Spleen (tissue), 7 donors: ENCODE measurements at regions not wholly inside any gene's neighbourhood (a gene's known extent, or its start where the extent isn't known, plus 50 kb on each side); places are given as distances from the start of the nearest gene placed in this dataset.

ENCODE experiments used
- CTCF ChIP-seq, 11 experiments: fragments of 200-600 bp in 7 of 11; fragments of 450-650 bp in 4 of 11; sonication (generic) in 4 of 11; IDR thresholded peaks in 8 of 11; conservative IDR thresholded peaks in 3 of 11; 1 replicate in 7 of 11; 2 replicates in 4 of 11; pipeline versions ENCODE4 v1.4.0 to v1.8.0; 2016 to 2021; ENCODE audit warnings: antibody characterized with exemption in 11 of 11, inconsistent platforms in 4 of 11, mild to moderate bottlenecking in 1 of 11
- POLR2A ChIP-seq, 3 donors: fragments of 450-650 bp; IDR thresholded peaks; one replicate each; pipeline ENCODE4 v1.5.1; 2017; ENCODE audit warnings: antibody characterized with exemption in 3 of 3, mild to moderate bottlenecking in 1 of 3
- donor health status: DM: no; HTN: no; CAD: no; lungs with moderate emphysema.
- donor health status: DM: no; HTN: no; CAD: no.
- donor health status: DM: no; HTN: no; CAD: no.

DNA sequence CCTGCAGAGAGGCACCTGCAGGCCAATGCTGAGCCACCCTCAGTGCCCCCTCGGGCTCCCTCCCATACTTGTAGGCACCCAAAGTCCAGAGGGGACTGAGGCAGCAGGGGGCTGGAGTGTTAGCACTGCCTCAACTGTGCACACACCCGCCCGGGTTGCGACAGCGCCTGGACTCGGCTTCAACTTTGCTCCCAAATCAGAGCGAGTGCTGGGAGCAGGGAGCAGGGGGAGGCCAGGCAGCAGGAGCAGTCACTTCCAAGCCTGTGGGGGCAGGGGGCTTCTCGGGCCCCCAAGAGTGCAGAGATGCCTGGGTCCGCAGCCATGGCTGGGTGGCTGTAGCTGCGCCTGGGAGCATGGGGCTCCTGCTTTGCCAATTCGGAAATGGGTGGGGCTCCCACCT lies 79.5 kb downstream of the DISP1 start:
- TF ChIP-seq CTCF (IDR thresholded peaks at IDR 0.05 in 8 of 11, conservative IDR thresholded peaks at IDR 0.05 in 3 of 11) (no peak), POLR2A (IDR thresholded peaks at IDR 0.05) (no peak)
